ENCODE measurements at regions not wholly inside any gene's neighbourhood (a gene's known extent, or its start where the extent isn't known, plus 50 kb on each side); places are given as distances from the start of the nearest gene placed in this dataset.

DNA sequence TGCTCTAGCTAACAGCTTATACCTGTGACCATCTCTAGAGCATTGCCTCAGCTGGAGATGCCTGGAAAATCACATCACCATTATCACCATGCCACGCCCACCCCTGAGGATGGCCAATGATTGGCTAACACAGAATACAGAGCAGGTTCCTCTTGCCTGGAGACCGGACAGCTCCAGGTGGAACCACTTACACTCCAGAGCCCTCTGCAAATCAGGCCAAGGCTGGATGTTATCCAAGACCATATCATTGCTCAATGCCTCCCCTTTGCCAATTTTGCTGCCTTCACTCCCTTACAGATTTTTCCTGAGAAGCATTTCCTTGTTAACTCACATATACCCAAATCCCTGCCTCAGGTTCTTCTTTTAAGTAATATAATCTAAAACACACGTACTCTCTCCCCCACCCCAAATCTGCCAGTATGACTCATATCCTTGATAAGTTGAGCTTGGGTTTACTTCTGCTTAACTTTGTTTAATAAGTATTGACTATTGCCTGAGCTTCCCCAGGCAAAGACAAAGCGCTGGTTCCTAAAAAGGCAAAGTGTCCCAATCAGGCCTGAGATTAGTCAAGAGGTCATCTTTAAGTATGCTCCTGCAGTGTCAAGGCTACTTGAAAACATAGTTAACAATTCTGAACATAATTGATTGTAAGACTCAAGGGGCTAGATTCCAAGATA, 309.6 kb downstream of the EPB41L4A start:
- TF ChIP-seq, protein P1, sequence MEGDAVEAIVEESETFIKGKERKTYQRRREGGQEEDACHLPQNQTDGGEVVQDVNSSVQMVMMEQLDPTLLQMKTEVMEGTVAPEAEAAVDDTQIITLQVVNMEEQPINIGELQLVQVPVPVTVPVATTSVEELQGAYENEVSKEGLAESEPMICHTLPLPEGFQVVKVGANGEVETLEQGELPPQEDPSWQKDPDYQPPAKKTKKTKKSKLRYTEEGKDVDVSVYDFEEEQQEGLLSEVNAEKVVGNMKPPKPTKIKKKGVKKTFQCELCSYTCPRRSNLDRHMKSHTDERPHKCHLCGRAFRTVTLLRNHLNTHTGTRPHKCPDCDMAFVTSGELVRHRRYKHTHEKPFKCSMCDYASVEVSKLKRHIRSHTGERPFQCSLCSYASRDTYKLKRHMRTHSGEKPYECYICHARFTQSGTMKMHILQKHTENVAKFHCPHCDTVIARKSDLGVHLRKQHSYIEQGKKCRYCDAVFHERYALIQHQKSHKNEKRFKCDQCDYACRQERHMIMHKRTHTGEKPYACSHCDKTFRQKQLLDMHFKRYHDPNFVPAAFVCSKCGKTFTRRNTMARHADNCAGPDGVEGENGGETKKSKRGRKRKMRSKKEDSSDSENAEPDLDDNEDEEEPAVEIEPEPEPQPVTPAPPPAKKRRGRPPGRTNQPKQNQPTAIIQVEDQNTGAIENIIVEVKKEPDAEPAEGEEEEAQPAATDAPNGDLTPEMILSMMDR (conservative IDR thresholded peaks at IDR 0.05 in 1 of 2, IDR thresholded peaks at IDR 0.05 in 1 of 2; ENCODE audit: extremely low read depth in 1 of 2, insufficient read depth in 1 of 2, low read depth in 1 of 2, low read length in 2 of 2) = no peak
- no peak for TF ChIP-seq EZH2 (IDR thresholded peaks at IDR 0.05; ENCODE audit: borderline replicate concordance, low read length)
